ENCODE measurements at regions not wholly inside any gene's neighbourhood (a gene's known extent, or its start where the extent isn't known, plus 50 kb on each side); places are given as distances from the start of the nearest gene placed in this dataset.

- no peak for TF ChIP-seq CTCF (IDR thresholded peaks at IDR 0.05; ENCODE audit: insufficient read depth, low read length)
- no peak for TF ChIP-seq REST (IDR thresholded peaks at IDR 0.05; ENCODE audit: insufficient replicate concordance, low read depth)
- no peak for TF ChIP-seq GABPA (IDR thresholded peaks at IDR 0.05; ENCODE audit: low read depth)
- TF ChIP-seq POLR2AphosphoS5 (IDR thresholded peaks at IDR 0.05; ENCODE audit: low read depth), result no peak
- TF ChIP-seq SPI1 (IDR thresholded peaks at IDR 0.05; ENCODE audit: borderline replicate concordance, low read depth), result no peak
These were observed 441.8 kb downstream of the IRS1 start for GRCh38 chr2:226357816-226358215.

GRCh38 chr2:226355600-226355999, 444.0 kb downstream of the IRS1 start:
- H3K27ac ChIP-seq (replicated peaks), result no peak overlapping the region
- no peak for DNase-seq (ENCODE audit: low read depth in 1 of 2, low spot score in 1 of 2)
- TF ChIP-seq GABPA (IDR thresholded peaks at IDR 0.05; ENCODE audit: low read depth), result no peak
- no peak for TF ChIP-seq POLR2AphosphoS5 (IDR thresholded peaks at IDR 0.05; ENCODE audit: low read depth)
- TF ChIP-seq REST (IDR thresholded peaks at IDR 0.05; ENCODE audit: insufficient replicate concordance, low read depth), result no peak
- TF ChIP-seq SPI1 (IDR thresholded peaks at IDR 0.05; ENCODE audit: borderline replicate concordance, low read depth), result no peak
- no peak for TF ChIP-seq CTCF (IDR thresholded peaks at IDR 0.05; ENCODE audit: insufficient read depth, low read length)
- H3K27me3 ChIP-seq (ENCODE audit: insufficient read depth, poor library complexity, severe bottlenecking), result no peaks in the 10 kb centered on the region
- no peak overlapping the region for H3K4me3 ChIP-seq (replicated peaks; ENCODE audit: insufficient read depth, low read length)

More at GRCh38 chr2:226357816-226358215, 441.8 kb downstream of the IRS1 start:
- no peaks in the 10 kb centered on the region for H3K27me3 ChIP-seq (ENCODE audit: insufficient read depth, poor library complexity, severe bottlenecking)
- H3K27ac ChIP-seq (replicated peaks), result no peak overlapping the region
- no peak for DNase-seq (ENCODE audit: low read depth in 1 of 2, low spot score in 1 of 2)
- H3K4me3 ChIP-seq (replicated peaks; ENCODE audit: insufficient read depth, low read length), result no peak overlapping the region

- DNase-seq (ENCODE audit: low read depth in 1 of 2, low spot score in 1 of 2), result no peak
- Histone ChIP-seq H3K27ac (replicated peaks) (no peak overlapping the region), H3K27me3 (ENCODE audit: insufficient read depth, poor library complexity, severe bottlenecking) (no peaks in the 10 kb centered on the region), H3K4me3 (replicated peaks; ENCODE audit: insufficient read depth, low read length) (no peak overlapping the region)
- TF ChIP-seq POLR2AphosphoS5 (IDR thresholded peaks at IDR 0.05; ENCODE audit: low read depth), result no peak
These were observed 445.2 kb downstream of the IRS1 start for GRCh38 chr2:226354434-226354833.

- DNase-seq (ENCODE audit: low read depth in 1 of 2, low spot score in 1 of 2), result no peak
- Histone ChIP-seq H3K4me3 (replicated peaks; ENCODE audit: insufficient read depth, low read length) (no peak overlapping the region), H3K27ac (replicated peaks) (no peak overlapping the region), H3K27me3 (ENCODE audit: insufficient read depth, poor library complexity, severe bottlenecking) (no peaks in the 10 kb centered on the region)
- TF ChIP-seq POLR2AphosphoS5 (IDR thresholded peaks at IDR 0.05; ENCODE audit: low read depth) (no peak), REST (IDR thresholded peaks at IDR 0.05; ENCODE audit: insufficient replicate concordance, low read depth) (no peak), SPI1 (IDR thresholded peaks at IDR 0.05; ENCODE audit: borderline replicate concordance, low read depth) (no peak), CTCF (IDR thresholded peaks at IDR 0.05; ENCODE audit: insufficient read depth, low read length) (no peak), GABPA (IDR thresholded peaks at IDR 0.05; ENCODE audit: low read depth) (no peak)
These were observed 446.6 kb downstream of the IRS1 start for GRCh38 chr2:226352941-226353560.
